ENCODE measurements at regions not wholly inside any gene's neighbourhood (a gene's known extent, or its start where the extent isn't known, plus 50 kb on each side); places are given as distances from the start of the nearest gene placed in this dataset.

DNA sequence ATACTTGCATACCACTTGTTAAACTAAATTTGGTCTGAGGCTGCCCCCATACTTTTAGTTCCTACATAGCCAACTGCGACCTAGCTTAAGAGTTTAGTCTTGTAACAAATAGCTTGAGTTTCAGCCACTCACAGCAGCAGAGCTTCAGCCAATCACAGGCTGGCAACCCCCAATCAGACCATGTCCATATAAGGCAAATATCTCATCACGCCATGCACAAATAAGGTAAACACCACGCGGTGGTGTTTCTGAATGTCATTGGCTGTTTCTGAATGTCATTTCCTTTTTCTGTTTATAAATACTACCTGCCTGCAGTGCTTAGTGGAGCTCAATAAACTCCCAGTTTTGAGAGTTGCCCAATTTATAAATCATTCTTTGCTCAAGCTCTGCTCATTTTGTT lies 143.1 kb upstream of the MAD2L1 start:
- TF ChIP-seq, protein P1, sequence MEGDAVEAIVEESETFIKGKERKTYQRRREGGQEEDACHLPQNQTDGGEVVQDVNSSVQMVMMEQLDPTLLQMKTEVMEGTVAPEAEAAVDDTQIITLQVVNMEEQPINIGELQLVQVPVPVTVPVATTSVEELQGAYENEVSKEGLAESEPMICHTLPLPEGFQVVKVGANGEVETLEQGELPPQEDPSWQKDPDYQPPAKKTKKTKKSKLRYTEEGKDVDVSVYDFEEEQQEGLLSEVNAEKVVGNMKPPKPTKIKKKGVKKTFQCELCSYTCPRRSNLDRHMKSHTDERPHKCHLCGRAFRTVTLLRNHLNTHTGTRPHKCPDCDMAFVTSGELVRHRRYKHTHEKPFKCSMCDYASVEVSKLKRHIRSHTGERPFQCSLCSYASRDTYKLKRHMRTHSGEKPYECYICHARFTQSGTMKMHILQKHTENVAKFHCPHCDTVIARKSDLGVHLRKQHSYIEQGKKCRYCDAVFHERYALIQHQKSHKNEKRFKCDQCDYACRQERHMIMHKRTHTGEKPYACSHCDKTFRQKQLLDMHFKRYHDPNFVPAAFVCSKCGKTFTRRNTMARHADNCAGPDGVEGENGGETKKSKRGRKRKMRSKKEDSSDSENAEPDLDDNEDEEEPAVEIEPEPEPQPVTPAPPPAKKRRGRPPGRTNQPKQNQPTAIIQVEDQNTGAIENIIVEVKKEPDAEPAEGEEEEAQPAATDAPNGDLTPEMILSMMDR (IDR thresholded peaks at IDR 0.05) = no peak
- TF ChIP-seq POLR2A (IDR thresholded peaks at IDR 0.05; ENCODE audit: low read length) = no peak
- TF ChIP-seq JUN (IDR thresholded peaks at IDR 0.05) = no peak
- TF ChIP-seq, protein P2, sequence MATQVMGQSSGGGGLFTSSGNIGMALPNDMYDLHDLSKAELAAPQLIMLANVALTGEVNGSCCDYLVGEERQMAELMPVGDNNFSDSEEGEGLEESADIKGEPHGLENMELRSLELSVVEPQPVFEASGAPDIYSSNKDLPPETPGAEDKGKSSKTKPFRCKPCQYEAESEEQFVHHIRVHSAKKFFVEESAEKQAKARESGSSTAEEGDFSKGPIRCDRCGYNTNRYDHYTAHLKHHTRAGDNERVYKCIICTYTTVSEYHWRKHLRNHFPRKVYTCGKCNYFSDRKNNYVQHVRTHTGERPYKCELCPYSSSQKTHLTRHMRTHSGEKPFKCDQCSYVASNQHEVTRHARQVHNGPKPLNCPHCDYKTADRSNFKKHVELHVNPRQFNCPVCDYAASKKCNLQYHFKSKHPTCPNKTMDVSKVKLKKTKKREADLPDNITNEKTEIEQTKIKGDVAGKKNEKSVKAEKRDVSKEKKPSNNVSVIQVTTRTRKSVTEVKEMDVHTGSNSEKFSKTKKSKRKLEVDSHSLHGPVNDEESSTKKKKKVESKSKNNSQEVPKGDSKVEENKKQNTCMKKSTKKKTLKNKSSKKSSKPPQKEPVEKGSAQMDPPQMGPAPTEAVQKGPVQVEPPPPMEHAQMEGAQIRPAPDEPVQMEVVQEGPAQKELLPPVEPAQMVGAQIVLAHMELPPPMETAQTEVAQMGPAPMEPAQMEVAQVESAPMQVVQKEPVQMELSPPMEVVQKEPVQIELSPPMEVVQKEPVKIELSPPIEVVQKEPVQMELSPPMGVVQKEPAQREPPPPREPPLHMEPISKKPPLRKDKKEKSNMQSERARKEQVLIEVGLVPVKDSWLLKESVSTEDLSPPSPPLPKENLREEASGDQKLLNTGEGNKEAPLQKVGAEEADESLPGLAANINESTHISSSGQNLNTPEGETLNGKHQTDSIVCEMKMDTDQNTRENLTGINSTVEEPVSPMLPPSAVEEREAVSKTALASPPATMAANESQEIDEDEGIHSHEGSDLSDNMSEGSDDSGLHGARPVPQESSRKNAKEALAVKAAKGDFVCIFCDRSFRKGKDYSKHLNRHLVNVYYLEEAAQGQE (IDR thresholded peaks at IDR 0.05) = no peak
- TF ChIP-seq ZNF302 (CRISPR knock-in tag; IDR thresholded peaks at IDR 0.05) = no peak
- TF ChIP-seq RAD21 (conservative IDR thresholded peaks at IDR 0.05 in 1 of 2, IDR thresholded peaks at IDR 0.05 in 1 of 2) = no peak
- TF ChIP-seq CHD2 (IDR thresholded peaks at IDR 0.05; ENCODE audit: low read length, partially characterized antibody) = no peak
- no peak for TF ChIP-seq JUNB (IDR thresholded peaks at IDR 0.05)
- TF ChIP-seq SMC3 (IDR thresholded peaks at IDR 0.05) = no peak
- TF ChIP-seq POLR2AphosphoS2 (conservative IDR thresholded peaks at IDR 0.05; ENCODE audit: low read length) = no peak
- no peak for TF ChIP-seq SREBF2 (IDR thresholded peaks at IDR 0.05)
- TF ChIP-seq RFX5 (IDR thresholded peaks at IDR 0.05) = no peak

All from A549 (cell line).